ENCODE measurements at regions not wholly inside any gene's neighbourhood (a gene's known extent, or its start where the extent isn't known, plus 50 kb on each side); places are given as distances from the start of the nearest gene placed in this dataset.

DNA sequence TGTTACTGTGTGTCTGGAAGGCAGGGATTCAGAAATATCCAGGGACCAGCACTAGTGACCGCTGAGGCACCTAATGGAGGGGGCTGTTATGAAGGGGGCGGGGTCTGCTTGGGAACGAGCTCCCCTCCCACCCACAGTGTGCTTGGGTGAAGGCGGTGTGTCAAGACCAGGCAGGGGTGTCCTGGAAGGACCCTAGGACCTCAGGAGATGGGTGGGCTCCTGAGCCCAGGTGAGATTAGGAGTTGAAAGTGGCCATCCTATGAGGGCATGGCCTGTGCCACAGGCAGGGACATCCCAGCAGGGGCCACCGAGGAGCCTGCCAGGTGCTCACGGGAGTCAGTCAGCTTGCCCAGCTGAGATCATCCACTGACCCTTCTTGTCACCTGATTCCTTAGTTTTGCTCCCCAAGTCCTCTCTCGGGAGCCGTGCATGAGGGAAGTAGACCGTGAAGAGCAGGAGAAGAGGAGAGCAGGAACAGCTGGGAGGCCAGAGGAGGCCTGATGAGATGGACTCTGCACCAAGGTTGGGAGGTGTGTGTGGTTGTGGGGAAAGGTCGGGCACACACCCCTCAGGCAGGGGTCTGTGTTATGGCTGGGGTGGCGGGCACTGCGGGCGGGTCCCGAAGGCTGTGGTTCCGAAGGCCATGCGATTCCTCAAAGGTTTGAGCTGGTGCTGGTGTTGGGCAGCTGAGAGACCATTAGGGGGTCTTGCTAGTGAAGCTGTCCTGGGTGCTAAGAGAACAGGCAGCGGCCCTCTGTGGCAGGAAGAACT lies 180.9 kb upstream of the HS6ST1 start:
- Histone ChIP-seq H3K36me3 (ENCODE audit: insufficient read depth) (no peaks in the 10 kb centered on the region), H3K27ac (ENCODE audit: low read depth) (no peak overlapping the region), H3K4me1 (ENCODE audit: insufficient read depth) (no peaks in the 10 kb centered on the region), H3K4me3 (ENCODE audit: low read depth, low read length) (no peak overlapping the region)
- WGBS: 95% methylated on average over 17 of the region's 17 CpGs
- DNase-seq (ENCODE audit: extremely low spot score): no peak

- Histone ChIP-seq H3K4me3 (ENCODE audit: low read depth, low read length) (no peak overlapping the region), H3K36me3 (ENCODE audit: insufficient read depth) (no peaks in the 10 kb centered on the region), H3K4me1 (ENCODE audit: insufficient read depth) (no peaks in the 10 kb centered on the region), H3K27ac (ENCODE audit: low read depth) (no peak overlapping the region)
- 69% methylated on average over 10 of the region's 10 CpGs for WGBS
- DNase-seq (ENCODE audit: extremely low spot score): no peak
These were observed 181.6 kb upstream of the HS6ST1 start for GRCh38 chr2:128500138-128500800.

GRCh38 chr2:128501006-128501690 lies 182.5 kb upstream of the HS6ST1 start:
- 89% methylated on average over 12 of the region's 12 CpGs for WGBS
- H3K4me3 ChIP-seq (ENCODE audit: low read depth, low read length): no peak overlapping the region
- no peak for DNase-seq (ENCODE audit: extremely low spot score)
- no peaks in the 10 kb centered on the region for H3K36me3 ChIP-seq (ENCODE audit: insufficient read depth)
- no peaks in the 10 kb centered on the region for H3K4me1 ChIP-seq (ENCODE audit: insufficient read depth)
- no peak overlapping the region for H3K27ac ChIP-seq (ENCODE audit: low read depth)

DNA sequence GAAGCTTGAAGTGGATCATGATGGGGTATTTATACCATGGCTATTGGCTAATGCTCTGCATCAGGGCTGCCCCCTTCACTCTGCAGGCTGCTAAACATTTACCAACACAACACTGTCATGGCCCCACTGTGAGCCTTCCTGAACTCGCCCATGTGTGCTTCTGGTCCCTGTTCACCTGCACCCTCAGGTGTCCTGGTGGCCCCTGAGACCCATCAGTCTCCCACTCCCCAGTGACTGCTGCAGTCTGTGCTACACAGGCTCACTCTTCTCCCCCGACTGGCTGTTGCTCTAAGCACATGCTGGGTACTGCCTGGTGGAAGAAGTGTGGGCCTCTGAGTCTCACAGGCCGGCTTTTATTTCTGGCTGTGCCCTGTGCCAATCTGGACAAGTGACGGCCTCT lies 183.0 kb upstream of the HS6ST1 start:
- DNase-seq (ENCODE audit: extremely low spot score): no peak
- 93% methylated on average over 4 of the region's 4 CpGs for WGBS
- Histone ChIP-seq H3K4me1 (ENCODE audit: insufficient read depth) (no peaks in the 10 kb centered on the region), H3K27ac (ENCODE audit: low read depth) (no peak overlapping the region), H3K36me3 (ENCODE audit: insufficient read depth) (no peaks in the 10 kb centered on the region), H3K4me3 (ENCODE audit: low read depth, low read length) (no peak overlapping the region)

- no peak for DNase-seq (ENCODE audit: extremely low spot score)
- Histone ChIP-seq H3K4me1 (ENCODE audit: insufficient read depth) (no peaks in the 10 kb centered on the region), H3K4me3 (ENCODE audit: low read depth, low read length) (no peak overlapping the region), H3K27ac (ENCODE audit: low read depth) (no peak overlapping the region), H3K36me3 (ENCODE audit: insufficient read depth) (no peaks in the 10 kb centered on the region)
- 87% methylated on average over 8 of the region's 8 CpGs for WGBS
These were observed 183.5 kb upstream of the HS6ST1 start for GRCh38 chr2:128502200-128502599.

GRCh38 chr2:128502638-128503246 lies 184.1 kb upstream of the HS6ST1 start:
- 97% methylated on average over 12 of the region's 12 CpGs for WGBS
- no peak overlapping the region for H3K4me3 ChIP-seq (ENCODE audit: low read depth, low read length)
- DNase-seq (ENCODE audit: extremely low spot score): no peak
- H3K27ac ChIP-seq (ENCODE audit: low read depth): no peak overlapping the region
- no peaks in the 10 kb centered on the region for H3K4me1 ChIP-seq (ENCODE audit: insufficient read depth)
- no peaks in the 10 kb centered on the region for H3K36me3 ChIP-seq (ENCODE audit: insufficient read depth)

DNA sequence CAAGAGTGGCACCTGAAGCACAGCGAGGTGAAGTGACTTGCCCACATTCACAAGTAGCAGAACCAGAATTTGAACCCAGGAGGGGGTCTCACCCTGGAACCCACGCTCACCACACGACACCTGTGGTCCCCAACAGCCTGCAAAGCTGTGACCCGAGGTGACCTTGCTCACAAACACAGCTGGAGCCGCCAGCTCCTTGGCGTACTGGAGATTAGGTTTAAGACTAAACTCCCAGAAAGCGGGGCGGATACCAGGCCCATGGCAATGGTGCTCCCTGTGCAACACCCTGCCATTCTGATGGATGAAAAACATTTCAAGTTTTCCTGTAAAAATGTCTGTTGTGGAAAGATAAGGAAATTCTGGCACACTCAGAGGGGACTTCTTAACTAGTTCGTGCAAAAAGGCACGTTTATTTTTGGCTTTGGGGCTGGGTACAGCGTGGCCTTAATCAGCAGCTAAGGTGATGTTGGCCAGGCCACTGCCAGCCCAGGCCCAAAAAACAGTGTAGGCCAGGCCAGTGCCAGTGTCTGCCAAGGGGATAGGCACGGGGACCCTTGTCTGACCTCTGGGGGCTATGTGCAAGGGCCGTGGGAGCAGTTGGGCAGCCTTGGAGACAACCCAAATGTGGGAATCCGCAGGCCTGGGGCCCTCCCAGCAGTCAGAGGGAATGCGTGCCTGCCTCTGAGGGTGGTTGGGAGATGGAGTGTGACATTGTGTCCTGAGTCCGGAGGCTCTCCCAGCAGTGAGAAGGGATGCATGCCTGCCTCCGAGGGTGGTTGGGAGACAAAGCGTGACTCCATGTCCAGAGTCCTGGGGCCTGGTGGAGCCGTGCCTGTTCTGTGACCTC lies 185.0 kb upstream of the HS6ST1 start:
- H3K27ac ChIP-seq (ENCODE audit: low read depth): no peak overlapping the region
- WGBS: 64% methylated on average over 19 of the region's 19 CpGs
- no peaks in the 10 kb centered on the region for H3K4me1 ChIP-seq (ENCODE audit: insufficient read depth)
- no peak overlapping the region for H3K4me3 ChIP-seq (ENCODE audit: low read depth, low read length)
- DNase-seq (ENCODE audit: extremely low spot score): no peak
- H3K36me3 ChIP-seq (ENCODE audit: insufficient read depth): no peaks in the 10 kb centered on the region

- Histone ChIP-seq H3K36me3 (ENCODE audit: insufficient read depth) (no peaks in the 10 kb centered on the region), H3K27ac (ENCODE audit: low read depth) (no peak overlapping the region), H3K4me3 (ENCODE audit: low read depth, low read length) (no peak overlapping the region), H3K4me1 (ENCODE audit: insufficient read depth) (no peaks in the 10 kb centered on the region)
- DNase-seq (ENCODE audit: extremely low spot score): no peak
- 95% methylated on average over 11 of the region's 11 CpGs for WGBS
These were observed 185.8 kb upstream of the HS6ST1 start for GRCh38 chr2:128504246-128505149.

GRCh38 chr2:128505150-128505490 lies 186.5 kb upstream of the HS6ST1 start:
- Histone ChIP-seq H3K4me1 (ENCODE audit: insufficient read depth) (no peaks in the 10 kb centered on the region), H3K36me3 (ENCODE audit: insufficient read depth) (no peaks in the 10 kb centered on the region), H3K4me3 (ENCODE audit: low read depth, low read length) (no peak overlapping the region), H3K27ac (ENCODE audit: low read depth) (no peak overlapping the region)
- DNase-seq (ENCODE audit: extremely low spot score): no peak
- 91% methylated on average over 6 of the region's 6 CpGs for WGBS

GRCh38 chr2:128505575-128506526 lies 187.2 kb upstream of the HS6ST1 start:
- no peak overlapping the region for H3K4me3 ChIP-seq (ENCODE audit: low read depth, low read length)
- WGBS: 81% methylated on average over 4 of the region's 4 CpGs
- H3K36me3 ChIP-seq (ENCODE audit: insufficient read depth): no peaks in the 10 kb centered on the region
- DNase-seq (ENCODE audit: extremely low spot score): no peak
- no peaks in the 10 kb centered on the region for H3K4me1 ChIP-seq (ENCODE audit: insufficient read depth)
- H3K27ac ChIP-seq (ENCODE audit: low read depth): no peak overlapping the region

GRCh38 chr2:128506534-128506933 lies 187.9 kb upstream of the HS6ST1 start:
- Histone ChIP-seq H3K4me1 (ENCODE audit: insufficient read depth) (no peaks in the 10 kb centered on the region), H3K36me3 (ENCODE audit: insufficient read depth) (no peaks in the 10 kb centered on the region)
- WGBS: 98% methylated on average over 2 of the region's 2 CpGs

More at GRCh38 chr2:128506534-128506933, 187.9 kb upstream of the HS6ST1 start:
- no peak for DNase-seq (ENCODE audit: extremely low spot score)
- H3K4me3 ChIP-seq (ENCODE audit: low read depth, low read length): no peak overlapping the region
- no peak overlapping the region for H3K27ac ChIP-seq (ENCODE audit: low read depth)

Measured in urinary bladder (tissue), 3 donors.